ENCODE measurements at regions not wholly inside any gene's neighbourhood (a gene's known extent, or its start where the extent isn't known, plus 50 kb on each side); places are given as distances from the start of the nearest gene placed in this dataset.

- TF ChIP-seq, protein P1, sequence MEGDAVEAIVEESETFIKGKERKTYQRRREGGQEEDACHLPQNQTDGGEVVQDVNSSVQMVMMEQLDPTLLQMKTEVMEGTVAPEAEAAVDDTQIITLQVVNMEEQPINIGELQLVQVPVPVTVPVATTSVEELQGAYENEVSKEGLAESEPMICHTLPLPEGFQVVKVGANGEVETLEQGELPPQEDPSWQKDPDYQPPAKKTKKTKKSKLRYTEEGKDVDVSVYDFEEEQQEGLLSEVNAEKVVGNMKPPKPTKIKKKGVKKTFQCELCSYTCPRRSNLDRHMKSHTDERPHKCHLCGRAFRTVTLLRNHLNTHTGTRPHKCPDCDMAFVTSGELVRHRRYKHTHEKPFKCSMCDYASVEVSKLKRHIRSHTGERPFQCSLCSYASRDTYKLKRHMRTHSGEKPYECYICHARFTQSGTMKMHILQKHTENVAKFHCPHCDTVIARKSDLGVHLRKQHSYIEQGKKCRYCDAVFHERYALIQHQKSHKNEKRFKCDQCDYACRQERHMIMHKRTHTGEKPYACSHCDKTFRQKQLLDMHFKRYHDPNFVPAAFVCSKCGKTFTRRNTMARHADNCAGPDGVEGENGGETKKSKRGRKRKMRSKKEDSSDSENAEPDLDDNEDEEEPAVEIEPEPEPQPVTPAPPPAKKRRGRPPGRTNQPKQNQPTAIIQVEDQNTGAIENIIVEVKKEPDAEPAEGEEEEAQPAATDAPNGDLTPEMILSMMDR (optimal IDR thresholded peaks at IDR 0.05 in 1 of 3, IDR thresholded peaks at IDR 0.05 in 1 of 3, conservative IDR thresholded peaks at IDR 0.05 in 1 of 3; ENCODE audit: extremely low read depth in 1 of 3, insufficient read depth in 2 of 3, low read length in 3 of 3): no peak
- TF ChIP-seq EZH2 (IDR thresholded peaks at IDR 0.05; ENCODE audit: low read length): no peak
Observed at GRCh38 chr2:129466389-129466788, 513.1 kb upstream of the RAB6C start.
